Middle frontal gyrus (tissue), 1 donor: ENCODE measurements at regions not wholly inside any gene's neighbourhood (a gene's known extent, or its start where the extent isn't known, plus 50 kb on each side); places are given as distances from the start of the nearest gene placed in this dataset.

Experiments used
- DNase-seq: peaks from one replicate; pipeline ENCODE4 v3.0.0-alpha.2; 2015; ENCODE audit warnings: low spot score; ENCODE audit errors: extremely low spot score

DNA sequence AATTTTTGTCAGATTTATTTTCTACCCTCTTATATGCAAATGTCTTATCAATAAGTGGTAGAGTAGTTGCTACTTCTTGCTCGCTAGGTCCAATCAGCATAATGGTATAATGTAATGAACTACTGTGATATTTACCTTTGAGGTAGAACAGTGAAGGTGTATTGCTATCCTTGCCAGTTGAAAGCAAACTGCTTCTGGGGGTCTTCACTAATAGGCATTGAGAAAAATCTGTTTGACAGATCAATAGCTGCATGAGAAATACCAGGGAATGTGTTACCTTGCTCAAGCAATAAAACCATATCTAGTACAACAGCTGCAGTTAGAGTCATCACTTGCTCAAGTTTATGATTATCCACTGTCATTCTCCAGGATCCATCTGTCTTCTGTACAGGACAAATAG is 50.1 kb upstream of the EFEMP1 start:
- no peak for DNase-seq

DNA sequence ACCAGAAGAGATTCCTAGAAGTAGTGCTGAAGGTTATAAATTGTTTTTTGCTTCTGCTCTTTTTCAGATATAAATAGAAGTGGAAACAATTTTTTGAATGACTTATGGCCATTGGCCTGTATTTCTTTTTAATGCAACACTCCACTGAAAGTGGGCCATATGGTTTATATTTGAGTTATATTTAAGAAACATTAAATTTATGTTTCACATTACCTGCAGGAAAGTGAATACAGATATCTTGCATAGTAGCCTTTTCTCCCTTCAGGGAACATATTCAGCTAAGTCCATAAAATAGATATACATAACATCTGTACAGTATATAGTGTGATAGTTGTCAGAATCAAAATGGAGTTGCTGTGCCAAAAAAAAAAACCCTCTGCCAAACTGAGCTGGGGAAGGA is 53.1 kb upstream of the EFEMP1 start:
- DNase-seq = no peak

GRCh38 chr2:55985406-55985805 is 61.8 kb upstream of the EFEMP1 start:
- no peak for DNase-seq

DNA sequence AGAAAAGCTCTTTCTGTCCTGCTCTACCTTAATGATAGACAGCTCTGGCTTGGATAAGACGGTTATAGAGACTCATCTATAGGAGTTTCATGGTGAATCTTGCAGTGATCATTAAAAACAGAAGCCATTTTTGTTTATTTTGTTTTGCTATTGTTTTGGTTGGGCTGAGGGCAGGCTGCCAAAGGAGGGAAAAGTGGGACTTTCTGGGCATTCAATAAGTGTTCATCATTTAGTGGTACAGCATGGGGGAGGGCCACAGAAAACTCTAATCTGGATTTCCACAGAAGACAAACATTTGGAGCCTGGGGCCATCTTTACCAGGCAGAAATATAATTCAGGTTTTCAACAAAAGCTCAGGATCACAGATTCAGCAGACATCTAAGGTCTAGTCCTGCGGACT is 62.4 kb upstream of the EFEMP1 start:
- no peak for DNase-seq

DNA sequence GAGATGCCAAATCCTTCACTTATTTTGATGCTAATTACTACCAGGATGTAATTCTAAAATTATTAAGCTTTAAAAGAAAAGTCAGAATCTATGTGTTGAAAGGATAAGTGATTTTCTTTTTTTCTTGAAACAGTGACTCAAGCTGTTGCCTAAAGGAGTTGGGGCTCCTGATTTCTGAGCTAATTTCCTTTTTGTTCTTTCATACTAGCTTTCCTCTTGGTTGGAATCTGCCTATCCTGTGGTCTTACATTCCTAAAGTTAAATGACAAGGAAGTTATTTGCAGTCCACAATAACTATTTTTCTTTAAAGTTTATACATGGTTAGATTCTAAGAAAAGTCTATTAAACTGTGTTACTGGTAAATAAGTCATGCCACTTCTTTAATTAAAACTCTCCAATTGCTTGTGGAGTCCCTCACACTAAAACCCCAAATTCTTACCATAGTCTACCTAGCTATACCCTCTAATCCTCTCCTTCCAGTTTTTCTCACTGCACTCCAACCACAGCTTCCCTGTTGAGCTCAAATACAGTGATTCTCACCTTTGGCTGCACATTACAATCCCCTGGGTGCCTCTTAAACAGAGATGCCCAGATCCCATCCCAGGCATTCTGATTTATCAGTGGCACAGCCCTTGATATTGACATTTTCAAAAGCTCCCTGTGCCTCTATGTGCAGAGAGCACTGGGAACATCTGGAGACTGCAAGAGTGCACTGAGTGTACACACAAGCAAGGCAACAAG is 63.3 kb upstream of the EFEMP1 start:
- DNase-seq = no peak

GRCh38 chr2:55989405-55989804 is 65.8 kb upstream of the EFEMP1 start:
- no peak for DNase-seq

GRCh38 chr2:55992455-55992854 is 68.9 kb upstream of the EFEMP1 start:
- no peak for DNase-seq

DNA sequence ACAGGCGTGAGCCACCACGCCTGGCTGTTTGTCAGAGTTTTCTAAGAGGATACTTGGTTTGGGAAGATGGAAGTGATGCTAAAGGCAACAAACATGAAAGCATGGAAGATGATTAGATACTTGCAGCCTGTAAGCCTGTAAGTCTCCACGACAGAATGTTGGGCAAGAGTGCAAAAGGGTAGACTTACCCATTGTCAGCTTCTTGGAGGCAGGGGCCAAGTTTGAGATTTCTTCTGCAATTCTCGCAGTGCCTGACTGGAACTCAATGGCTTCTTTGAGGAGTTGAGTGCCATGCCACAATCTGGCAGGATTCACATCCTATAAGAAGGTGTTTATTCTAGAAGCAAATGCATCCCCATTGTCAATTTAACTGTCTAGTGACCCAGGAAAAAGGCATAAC is 70.1 kb upstream of the EFEMP1 start:
- DNase-seq = no peak

- DNase-seq = no peak
These were observed 71.6 kb upstream of the EFEMP1 start for GRCh38 chr2:55995211-55995610.

DNA sequence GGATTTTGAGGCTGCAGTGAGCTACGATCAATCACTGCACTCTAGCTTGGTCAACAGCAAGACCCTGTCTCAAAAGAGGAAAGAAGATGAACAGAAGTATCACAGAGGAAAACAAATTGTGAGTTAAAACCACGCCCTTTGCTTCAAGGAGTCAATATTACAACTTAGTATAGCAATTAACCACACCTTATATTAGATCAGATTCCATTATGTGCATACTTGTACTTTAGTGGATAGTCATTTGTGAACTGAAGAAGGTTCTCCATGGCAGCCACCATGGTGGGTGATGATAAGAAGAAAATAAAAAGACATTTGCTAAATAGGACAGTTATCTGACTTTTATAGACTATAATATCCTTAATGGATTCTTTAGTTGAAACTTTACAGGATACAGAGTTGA is 72.3 kb upstream of the EFEMP1 start:
- DNase-seq = no peak

DNA sequence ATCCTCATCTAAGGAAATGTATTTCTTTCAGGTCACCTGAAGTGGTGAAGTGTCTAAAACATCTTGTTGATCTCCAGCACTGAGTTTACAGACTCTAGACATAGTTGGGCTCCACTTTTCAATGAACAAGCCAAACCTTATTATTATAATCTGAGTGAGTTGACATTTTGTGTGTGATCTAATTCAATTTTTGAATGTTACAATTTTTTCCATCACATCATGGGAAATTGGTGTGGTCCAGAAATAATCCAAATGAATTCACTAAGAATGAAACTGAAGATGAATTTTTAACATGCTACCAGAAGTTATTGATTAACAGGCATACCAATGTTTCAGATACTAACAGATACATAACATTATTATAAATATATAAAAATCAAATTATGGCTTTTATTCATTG is 75.6 kb upstream of the EFEMP1 start:
- no peak for DNase-seq

DNA sequence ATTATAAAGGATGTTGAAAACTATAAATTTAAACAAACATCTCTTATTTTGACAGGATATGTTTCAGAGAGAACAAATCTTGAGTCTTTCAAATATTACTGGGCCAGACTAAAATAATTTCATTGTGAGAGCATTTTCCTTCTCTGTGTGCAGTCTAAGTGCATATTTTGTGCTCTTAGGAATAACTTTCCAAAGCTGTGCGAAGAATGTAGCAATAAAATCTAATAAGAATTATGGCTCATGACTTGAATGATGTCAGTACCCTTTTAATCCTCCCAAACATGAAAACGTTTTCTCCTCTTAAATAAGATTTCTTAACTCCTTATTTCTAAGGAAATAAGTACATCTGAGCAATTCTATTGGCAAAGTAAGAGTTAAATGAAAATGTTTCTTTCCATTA is 76.2 kb upstream of the EFEMP1 start:
- DNase-seq = no peak

GRCh38 chr2:56001947-56002346 is 78.4 kb upstream of the EFEMP1 start:
- no peak for DNase-seq

DNA sequence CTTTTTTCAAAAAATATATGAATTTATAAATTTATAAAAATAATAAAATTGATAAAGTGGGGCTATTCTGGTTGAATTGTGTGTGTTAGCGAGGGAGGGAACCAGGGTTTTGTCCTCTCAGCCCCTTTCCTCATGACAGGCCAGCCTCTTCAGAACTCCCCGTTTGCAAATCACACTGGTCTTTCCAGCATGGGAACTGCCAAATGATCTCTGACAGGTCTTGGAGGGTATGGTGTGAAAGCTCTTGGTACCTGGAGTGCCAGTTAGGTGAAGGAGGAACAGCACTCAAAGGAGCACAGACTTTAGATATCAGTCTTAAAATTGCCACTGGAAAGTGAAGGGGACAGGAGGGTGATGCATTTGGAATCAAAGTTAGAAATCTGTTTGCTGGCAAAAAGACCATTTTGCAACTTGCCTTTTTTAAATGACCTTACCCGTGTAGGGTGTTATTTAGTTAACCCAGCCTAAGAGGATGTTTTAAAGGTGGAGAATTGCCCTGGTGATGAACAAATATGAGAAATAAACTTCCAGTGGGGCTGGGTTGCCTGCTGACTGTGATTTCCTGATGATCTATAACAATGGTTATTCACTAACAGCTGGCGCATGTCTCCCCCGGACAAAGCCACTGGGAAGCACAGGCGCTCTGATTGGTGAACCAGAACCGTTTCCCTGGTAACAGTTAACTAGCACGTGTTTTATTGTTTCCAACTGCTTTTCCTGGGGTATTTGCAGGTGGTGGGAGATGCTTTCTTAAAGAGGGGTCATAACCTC is 85.3 kb upstream of the EFEMP1 start:
- peak; percentile 29 for DNase-seq

- no peak for DNase-seq
These were observed 86.3 kb upstream of the EFEMP1 start for GRCh38 chr2:56009758-56010458.

GRCh38 chr2:56011624-56012023 is 88.0 kb upstream of the EFEMP1 start:
- DNase-seq = no peak

DNA sequence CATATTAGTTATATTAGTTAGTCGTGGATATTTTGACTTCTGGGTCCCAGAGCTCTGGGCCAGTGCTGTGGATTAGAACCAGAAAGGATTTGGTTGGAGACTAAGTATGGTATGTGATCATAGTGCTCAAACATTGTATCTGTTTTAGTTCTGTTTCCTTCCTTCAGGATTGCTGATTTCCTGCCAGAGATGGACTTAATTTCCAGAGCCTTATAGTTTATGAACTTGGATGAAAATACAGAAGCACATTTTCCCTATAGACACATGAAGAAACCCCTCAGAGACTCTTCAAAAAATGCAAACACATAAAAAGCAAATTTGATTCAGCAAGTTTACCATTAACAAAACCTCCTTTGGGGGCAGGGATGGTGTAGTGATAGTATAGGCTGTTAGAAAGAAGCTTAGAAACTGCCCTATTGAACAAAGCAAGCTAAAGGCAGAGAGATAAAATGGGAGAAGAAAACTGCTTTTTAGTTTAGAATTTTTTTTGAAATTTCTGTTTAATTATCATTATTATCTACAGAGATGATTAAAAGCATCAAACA is 88.7 kb upstream of the EFEMP1 start:
- DNase-seq = no peak

- DNase-seq = no peak
These were observed 89.9 kb upstream of the EFEMP1 start for GRCh38 chr2:56013475-56013874.

DNA sequence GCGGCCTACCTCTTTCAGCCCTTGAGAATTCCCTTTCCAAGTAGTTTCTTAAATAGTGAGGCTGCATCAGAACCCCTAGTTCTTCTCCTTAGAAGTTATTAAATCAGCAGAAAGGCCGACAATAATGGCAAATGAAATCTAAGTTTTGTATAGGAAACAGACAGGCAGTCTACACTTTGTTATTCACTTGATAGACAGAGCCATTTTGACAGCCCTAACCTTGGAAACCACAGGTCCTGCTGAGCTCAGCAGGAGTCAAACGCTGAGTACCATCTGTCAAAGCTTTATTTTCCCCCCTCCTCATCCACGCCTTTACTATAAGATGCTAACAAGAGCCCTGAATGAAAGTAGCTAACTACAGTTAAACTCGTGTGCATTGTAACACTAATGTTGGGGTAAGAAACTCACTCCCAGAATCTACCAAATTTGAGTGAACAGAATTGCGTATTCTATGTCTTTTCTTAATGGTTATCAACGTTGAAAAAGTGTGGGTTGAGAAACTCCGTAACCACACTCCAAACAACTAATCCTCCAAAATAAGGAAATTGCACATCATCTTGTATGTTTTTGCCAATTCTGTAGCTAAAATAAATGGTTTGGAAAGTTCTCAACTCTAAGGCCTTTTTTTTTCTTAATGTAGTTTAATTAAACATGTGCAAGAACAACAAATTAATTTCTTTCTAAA is 90.6 kb upstream of the EFEMP1 start:
- DNase-seq = no peak

GRCh38 chr2:56015711-56016115 is 92.1 kb upstream of the EFEMP1 start:
- DNase-seq = no peak

GRCh38 chr2:56017784-56018183 is 94.2 kb upstream of the EFEMP1 start:
- no peak for DNase-seq

GRCh38 chr2:56018267-56018666 is 94.7 kb upstream of the EFEMP1 start:
- DNase-seq = no peak
